OCI-LY7 (cell line): ENCODE measurements at regions not wholly inside any gene's neighbourhood (a gene's known extent, or its start where the extent isn't known, plus 50 kb on each side); places are given as distances from the start of the nearest gene placed in this dataset.

Experiments
- BruUV-seq: library from RNA; stranded (reverse); fragments of 400-500 nt; replicated peaks from 2 replicates; lab custom pipeline; 2021; lab: Mats Ljungman, UMichigan
- CTCF ChIA-PET: fragments of 300-600 bp; sonication (Branson Sonifier 250); formaldehyde crosslinking; loops from one replicate; lab custom pipeline; 2022; ENCODE audit warnings: antibody characterized with exemption; ENCODE audit not compliant: unreplicated experiment; lab: Charles Lee
- POLR2A ChIA-PET: fragments of 300-600 bp; sonication (Branson Sonifier 250); formaldehyde crosslinking; loops from one replicate; lab custom pipeline; 2022; ENCODE audit warnings: antibody characterized with exemption; lab: Charles Lee
- DNase-seq: peaks from one replicate; pipeline ENCODE4 v3.0.0-alpha.2; 2015; ENCODE audit warnings: low spot score
- H2AFZ ChIP-seq: fragments of 200-600 bp; sonication (generic), shearing (Covaris generic); 2 replicates; pipeline ENCODE4 v1.6.1; 2014; ENCODE audit warnings: mild to moderate bottlenecking, antibody characterized with exemption, low read length, moderate library complexity
- H3K27ac ChIP-seq: fragments of 200-600 bp; sonication (generic); 2 replicates; pipeline ENCODE4 v1.5.1; 2014; ENCODE audit warnings: mixed run types, low read depth, mild to moderate bottlenecking, moderate library complexity, low read length, inconsistent platforms; ENCODE audit not compliant: poor library complexity, severe bottlenecking
- H3K36me3 ChIP-seq: fragments of 200-600 bp; sonication (generic); 2 replicates; pipeline ENCODE4 v1.6.1; 2014; ENCODE audit warnings: mild to moderate bottlenecking, antibody characterized with exemption, low read length, moderate library complexity, mixed read lengths; ENCODE audit not compliant: insufficient read depth
- H3K4me1 ChIP-seq: fragments of 200-600 bp; sonication (generic); 2 replicates; pipeline ENCODE4 v1.5.1; 2014; ENCODE audit warnings: mild to moderate bottlenecking, low read length; ENCODE audit not compliant: insufficient read depth, poor library complexity, severe bottlenecking
- H3K4me2 ChIP-seq: fragments of 200-600 bp; sonication (generic); 2 replicates; pipeline ENCODE4 v1.6.1; 2014; ENCODE audit warnings: mild to moderate bottlenecking, low read length
- H3K4me3 ChIP-seq: fragments of 200-600 bp; sonication (generic); 2 replicates; pipeline ENCODE4 v1.5.1; 2014; ENCODE audit warnings: mild to moderate bottlenecking, low read depth, low read length; ENCODE audit not compliant: poor library complexity, severe bottlenecking
- H3K79me2 ChIP-seq: fragments of 200-600 bp; sonication (generic); 2 replicates; pipeline ENCODE4 v1.6.1; 2016; ENCODE audit warnings: low read depth, mild to moderate bottlenecking, low read length, moderate library complexity, mixed read lengths; ENCODE audit not compliant: insufficient read depth
- H3K9me2 ChIP-seq: fragments of 200-600 bp; sonication (generic); 2 replicates; pipeline ENCODE4 v1.6.1; 2016; ENCODE audit warnings: mild to moderate bottlenecking, low read length, mixed read lengths; ENCODE audit not compliant: insufficient read depth
- H3K9me3 ChIP-seq: fragments of 200-600 bp; sonication (generic); 2 replicates; pipeline ENCODE4 v1.6.1; 2014; ENCODE audit warnings: mild to moderate bottlenecking, mixed run types, low read length, mixed read lengths
- H4K20me1 ChIP-seq: fragments of 200-600 bp; sonication (generic); 2 replicates; pipeline ENCODE4 v1.6.1; 2014; ENCODE audit warnings: mild to moderate bottlenecking, antibody characterized with exemption, low read length, moderate library complexity, mixed read lengths; ENCODE audit not compliant: insufficient read depth
- EZH2phosphoT487 ChIP-seq: fragments of 200-600 bp; sonication (generic); IDR thresholded peaks from 2 replicates; pipeline ENCODE4 v1.6.1; 2018; ENCODE audit warnings: low read depth, borderline replicate concordance, mild to moderate bottlenecking, mixed run types, antibody characterized with exemption, low read length, moderate library complexity, mixed read lengths
- intact Hi-C: fragments of 100-400 bp; cut with micrococcal nuclease; formaldehyde crosslinking; loops from one replicate; pipeline ENCODE4 v1.10.0; 2022; ENCODE audit not compliant: unreplicated experiment
- TF ChIP-seq, protein P1 (sequence below): fragments of 200-600 bp; sonication (generic); conservative IDR thresholded peaks from 2 replicates; pipeline ENCODE4 v1.5.1; 2014; ENCODE audit warnings: mild to moderate bottlenecking, antibody characterized with exemption, low read length, moderate library complexity, mixed read lengths

- Histone ChIP-seq H3K9me2 (no peaks in the 10 kb centered on the region), H3K36me3 (no peaks in the 10 kb centered on the region), H3K27ac (no peak overlapping the region), H3K4me1 (no peaks in the 10 kb centered on the region), H4K20me1 (no peaks in the 10 kb centered on the region), H3K4me3 (no peak overlapping the region), H3K4me2 (no peak overlapping the region), H2AFZ (no peak overlapping the region), H3K79me2 (no peaks in the 10 kb centered on the region), H3K9me3 (no peaks in the 10 kb centered on the region)
- no peak for TF ChIP-seq EZH2phosphoT487
- TF ChIP-seq, protein P1, sequence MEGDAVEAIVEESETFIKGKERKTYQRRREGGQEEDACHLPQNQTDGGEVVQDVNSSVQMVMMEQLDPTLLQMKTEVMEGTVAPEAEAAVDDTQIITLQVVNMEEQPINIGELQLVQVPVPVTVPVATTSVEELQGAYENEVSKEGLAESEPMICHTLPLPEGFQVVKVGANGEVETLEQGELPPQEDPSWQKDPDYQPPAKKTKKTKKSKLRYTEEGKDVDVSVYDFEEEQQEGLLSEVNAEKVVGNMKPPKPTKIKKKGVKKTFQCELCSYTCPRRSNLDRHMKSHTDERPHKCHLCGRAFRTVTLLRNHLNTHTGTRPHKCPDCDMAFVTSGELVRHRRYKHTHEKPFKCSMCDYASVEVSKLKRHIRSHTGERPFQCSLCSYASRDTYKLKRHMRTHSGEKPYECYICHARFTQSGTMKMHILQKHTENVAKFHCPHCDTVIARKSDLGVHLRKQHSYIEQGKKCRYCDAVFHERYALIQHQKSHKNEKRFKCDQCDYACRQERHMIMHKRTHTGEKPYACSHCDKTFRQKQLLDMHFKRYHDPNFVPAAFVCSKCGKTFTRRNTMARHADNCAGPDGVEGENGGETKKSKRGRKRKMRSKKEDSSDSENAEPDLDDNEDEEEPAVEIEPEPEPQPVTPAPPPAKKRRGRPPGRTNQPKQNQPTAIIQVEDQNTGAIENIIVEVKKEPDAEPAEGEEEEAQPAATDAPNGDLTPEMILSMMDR, result no peak
- ChIA-PET POLR2A (interaction anchor here (0.5 to 0.7 kb wide), 3 partner anchors 15 to 1303 kb away, joined by 3 to 5 read pairs (median 3); no protein-coding TSS in a partner anchor), CTCF (no interaction called here)
- BruUV-seq, result no TSS peak
- DNase-seq, result no peak
- intact Hi-C loops, result no loop called here
Measured at GRCh38 chr4:186422296-186422695, 133.1 kb downstream of the MTNR1A start.

GRCh38 chr4:186416451-186417060 lies 138.8 kb downstream of the MTNR1A start:
- no peaks in the 10 kb centered on the region for H3K36me3 ChIP-seq
- no TSS peak for BruUV-seq
- H3K4me3 ChIP-seq, result no peak overlapping the region
- intact Hi-C loops, result no loop called here
- H3K79me2 ChIP-seq, result no peaks in the 10 kb centered on the region
- POLR2A ChIA-PET, result interaction anchor here (0.6 kb wide), 1 partner anchor 43 kb away, joined by 6 read pairs; no protein-coding TSS in a partner anchor
- CTCF ChIA-PET, result no interaction called here
- H2AFZ ChIP-seq, result no peak overlapping the region
- H3K4me2 ChIP-seq, result no peak overlapping the region
- no peaks in the 10 kb centered on the region for H4K20me1 ChIP-seq
- no peak for DNase-seq
- H3K9me2 ChIP-seq, result no peaks in the 10 kb centered on the region
- no peak overlapping the region for H3K27ac ChIP-seq
- no peaks in the 10 kb centered on the region for H3K9me3 ChIP-seq
- H3K4me1 ChIP-seq, result no peaks in the 10 kb centered on the region
- TF ChIP-seq, protein P1, result no peak
- no peak for TF ChIP-seq EZH2phosphoT487

- CTCF ChIA-PET, result no interaction called here
- Histone ChIP-seq H2AFZ (no peak overlapping the region), H3K4me1 (no peaks in the 10 kb centered on the region), H3K4me2 (no peak overlapping the region), H4K20me1 (no peaks in the 10 kb centered on the region), H3K36me3 (no peaks in the 10 kb centered on the region), H3K79me2 (no peaks in the 10 kb centered on the region), H3K9me2 (no peaks in the 10 kb centered on the region), H3K4me3 (no peak overlapping the region), H3K9me3 (no peaks in the 10 kb centered on the region), H3K27ac (no peak overlapping the region)
- no peak for DNase-seq
- BruUV-seq, result no TSS peak
- intact Hi-C loops, result no loop called here
- POLR2A ChIA-PET, result no interaction called here
- TF ChIP-seq, protein P1, result no peak
- TF ChIP-seq EZH2phosphoT487, result no peak
Measured at GRCh38 chr4:186414390-186414789, 141.0 kb downstream of the MTNR1A start.
